NT2/D1 (cell line): ENCODE measurements at regions not wholly inside any gene's neighbourhood (a gene's known extent, or its start where the extent isn't known, plus 50 kb on each side); places are given as distances from the start of the nearest gene placed in this dataset.

Source experiments
- SUZ12 ChIP-seq: IDR thresholded peaks from 2 replicates; pipeline ENCODE4 v1.6.1; 2011; ENCODE audit not compliant: insufficient read length, insufficient read depth; ENCODE audit errors: extremely low read depth
- YY1 ChIP-seq: IDR thresholded peaks from 2 replicates; pipeline ENCODE4 v1.6.1; 2011; ENCODE audit not compliant: insufficient read length, insufficient read depth

GRCh38 chr13:108000998-108001397 is 214.3 kb downstream of the LIG4 start:
- TF ChIP-seq YY1 = no peak
- TF ChIP-seq SUZ12 = no peak
